H1 (cell line): ENCODE measurements at regions not wholly inside any gene's neighbourhood (a gene's known extent, or its start where the extent isn't known, plus 50 kb on each side); places are given as distances from the start of the nearest gene placed in this dataset.

Source experiments
- BRCA1 ChIP-seq: IDR thresholded peaks from 2 replicates; pipeline ENCODE4 v1.6.1; 2012; ENCODE audit warnings: low read depth, low read length, improper control_type of control experiment
- EP300 ChIP-seq, 2 experiments: IDR thresholded peaks; 1 replicate in 1 of 2; 2 replicates in 1 of 2; pipeline ENCODE4 v1.6.1; 2011 to 2012; ENCODE audit warnings: low read depth in 2 of 2, low read length in 2 of 2, mild to moderate bottlenecking in 2 of 2, borderline replicate concordance in 1 of 2, inconsistent platforms in 1 of 2, moderate library complexity in 1 of 2
- SP1 ChIP-seq: IDR thresholded peaks from 2 replicates; pipeline ENCODE4 v1.6.1; 2011; ENCODE audit warnings: low read depth, low read length
- SUZ12 ChIP-seq: fragments of 200-600 bp; sonication (generic); IDR thresholded peaks from 2 replicates; pipeline ENCODE4 v1.6.1; 2012; ENCODE audit warnings: mild to moderate bottlenecking, inconsistent platforms, low read length, moderate library complexity, mixed read lengths
- TBP ChIP-seq: IDR thresholded peaks from 2 replicates; pipeline ENCODE4 v1.6.1; 2011; ENCODE audit warnings: low read depth, low read length, improper control_type of control experiment
- TCF12 ChIP-seq: IDR thresholded peaks from 2 replicates; pipeline ENCODE4 v1.6.1; 2011; ENCODE audit warnings: low read depth, mild to moderate bottlenecking, low read length

DNA sequence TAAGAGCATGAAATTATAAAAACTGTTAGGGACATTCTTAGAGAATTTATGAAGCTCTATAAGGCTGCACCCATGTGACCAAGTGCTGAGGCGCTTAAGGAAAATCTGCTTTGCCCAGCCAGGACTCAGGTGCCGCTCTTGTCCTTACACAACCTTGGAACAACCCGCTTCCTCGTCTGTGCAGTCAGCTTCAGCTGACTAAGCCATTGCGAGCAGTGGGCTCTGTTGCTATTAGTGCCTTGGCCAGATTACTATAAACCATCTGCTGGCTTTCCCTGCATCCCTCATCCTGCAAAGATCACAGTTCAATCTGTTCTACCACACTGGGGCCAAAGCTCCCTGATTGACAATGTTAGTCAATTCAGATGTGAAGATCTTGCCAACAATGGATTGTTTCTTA, 89.1 kb upstream of the E2F3 start (continued):
- TF ChIP-seq BRCA1, result no peak
- no peak for TF ChIP-seq TCF12
- TF ChIP-seq EP300 (IDR thresholded peaks at IDR 0.05; ENCODE audit: borderline replicate concordance in 1 of 2, low read depth in 2 of 2, low read length in 2 of 2), result no peak
- no peak for TF ChIP-seq SUZ12
- TF ChIP-seq TBP, result no peak
- TF ChIP-seq SP1, result no peak
